Fibroblast of mammary gland (primary cell): ENCODE measurements at regions not wholly inside any gene's neighbourhood (a gene's known extent, or its start where the extent isn't known, plus 50 kb on each side); places are given as distances from the start of the nearest gene placed in this dataset.

Experiments used
- DNase-seq: peaks from one replicate; pipeline ENCODE4 v3.0.0-alpha.2; 2010; ENCODE audit warnings: low read depth
- H3K4me3 ChIP-seq: 2 replicates; pipeline ENCODE4 v1.5.1; 2011; ENCODE audit warnings: low read depth, mild to moderate bottlenecking, low read length, moderate library complexity; ENCODE audit not compliant: control insufficient read depth
- TF ChIP-seq, protein P1 (sequence below): conservative IDR thresholded peaks from 2 replicates; pipeline ENCODE4 v1.5.1; 2011; ENCODE audit warnings: low read depth, low read length, inconsistent platforms; ENCODE audit not compliant: control insufficient read depth, insufficient read depth

DNA sequence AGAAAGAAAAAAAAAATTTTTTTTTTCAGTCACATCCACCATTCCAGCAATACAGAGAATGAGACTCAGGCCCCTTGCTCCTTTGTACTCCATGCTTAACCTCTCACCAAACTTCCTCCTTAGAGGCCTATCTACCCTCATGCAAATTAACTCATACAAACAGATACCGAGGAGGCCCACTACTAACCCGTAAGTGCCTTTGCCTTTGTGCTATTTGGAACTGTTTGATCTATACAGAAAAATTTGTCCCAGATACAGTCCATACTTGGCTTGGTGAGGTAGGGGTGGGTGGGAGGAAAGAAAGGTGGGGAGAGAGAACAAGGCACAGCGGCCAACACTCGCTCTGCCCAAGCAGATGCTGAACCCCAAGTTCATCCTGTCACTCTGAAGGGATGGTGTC, 87.8 kb upstream of the DUSP5 start:
- H3K4me3 ChIP-seq = no peak overlapping the region
- DNase-seq = no peak
- TF ChIP-seq, protein P1, sequence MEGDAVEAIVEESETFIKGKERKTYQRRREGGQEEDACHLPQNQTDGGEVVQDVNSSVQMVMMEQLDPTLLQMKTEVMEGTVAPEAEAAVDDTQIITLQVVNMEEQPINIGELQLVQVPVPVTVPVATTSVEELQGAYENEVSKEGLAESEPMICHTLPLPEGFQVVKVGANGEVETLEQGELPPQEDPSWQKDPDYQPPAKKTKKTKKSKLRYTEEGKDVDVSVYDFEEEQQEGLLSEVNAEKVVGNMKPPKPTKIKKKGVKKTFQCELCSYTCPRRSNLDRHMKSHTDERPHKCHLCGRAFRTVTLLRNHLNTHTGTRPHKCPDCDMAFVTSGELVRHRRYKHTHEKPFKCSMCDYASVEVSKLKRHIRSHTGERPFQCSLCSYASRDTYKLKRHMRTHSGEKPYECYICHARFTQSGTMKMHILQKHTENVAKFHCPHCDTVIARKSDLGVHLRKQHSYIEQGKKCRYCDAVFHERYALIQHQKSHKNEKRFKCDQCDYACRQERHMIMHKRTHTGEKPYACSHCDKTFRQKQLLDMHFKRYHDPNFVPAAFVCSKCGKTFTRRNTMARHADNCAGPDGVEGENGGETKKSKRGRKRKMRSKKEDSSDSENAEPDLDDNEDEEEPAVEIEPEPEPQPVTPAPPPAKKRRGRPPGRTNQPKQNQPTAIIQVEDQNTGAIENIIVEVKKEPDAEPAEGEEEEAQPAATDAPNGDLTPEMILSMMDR = no peak

DNA sequence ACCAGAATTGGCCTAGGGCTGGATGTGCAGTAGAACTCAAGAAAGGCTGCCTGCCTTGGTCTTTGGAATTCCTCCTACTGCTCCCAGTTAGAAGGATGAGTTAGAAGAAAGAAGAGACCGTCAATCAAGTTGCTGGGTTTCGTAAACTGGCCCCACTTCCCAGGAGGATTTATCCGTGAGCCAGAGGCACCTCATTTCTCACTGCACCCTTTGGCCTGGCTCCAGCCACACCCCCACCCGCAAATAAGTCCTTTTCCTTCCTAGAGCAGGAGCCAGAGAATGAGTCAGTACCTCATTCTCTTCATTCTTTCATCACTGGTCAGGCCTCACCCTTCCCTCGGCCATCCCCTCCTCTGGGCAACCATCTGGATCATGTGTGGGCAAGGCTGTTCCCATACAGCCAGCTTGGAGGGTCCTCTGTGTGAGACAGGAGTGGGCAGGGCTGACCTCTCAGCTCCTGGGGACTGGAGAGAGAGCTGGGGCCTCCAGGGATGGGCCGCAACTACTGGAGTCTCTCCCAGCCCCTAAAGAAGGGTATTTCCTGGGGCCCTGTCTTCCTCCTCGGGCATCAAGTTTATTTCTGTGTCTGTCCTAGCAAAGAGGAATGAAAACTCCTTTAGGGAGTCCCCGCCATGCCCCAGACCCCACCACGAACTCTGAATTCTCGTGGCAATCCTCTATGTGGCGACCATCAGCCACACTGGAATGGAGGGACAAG, 87.2 kb upstream of the DUSP5 start:
- H3K4me3 ChIP-seq = no peak overlapping the region
- DNase-seq = peak; percentile 98
- TF ChIP-seq, protein P1 = no peak

DNA sequence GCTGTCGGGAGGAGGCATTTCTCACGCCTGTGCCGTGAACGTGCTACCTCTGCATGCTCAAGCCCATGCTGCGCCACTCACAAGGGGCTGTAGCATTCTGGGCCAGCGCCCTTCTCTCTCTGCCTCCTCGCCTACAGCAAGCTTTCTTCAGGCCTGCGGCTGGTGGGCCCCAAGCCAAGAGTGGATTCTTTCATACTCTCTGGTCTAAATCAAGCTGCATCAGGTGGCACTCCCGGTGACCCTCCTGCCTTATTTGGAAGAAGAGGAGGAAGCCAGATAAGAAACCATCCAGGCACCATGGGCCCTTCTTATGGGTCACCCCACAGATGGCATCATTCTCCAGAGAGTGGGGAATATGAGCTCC, 86.7 kb upstream of the DUSP5 start:
- DNase-seq = peak; percentile 45
- H3K4me3 ChIP-seq = no peak overlapping the region
- TF ChIP-seq, protein P1 = no peak

DNA sequence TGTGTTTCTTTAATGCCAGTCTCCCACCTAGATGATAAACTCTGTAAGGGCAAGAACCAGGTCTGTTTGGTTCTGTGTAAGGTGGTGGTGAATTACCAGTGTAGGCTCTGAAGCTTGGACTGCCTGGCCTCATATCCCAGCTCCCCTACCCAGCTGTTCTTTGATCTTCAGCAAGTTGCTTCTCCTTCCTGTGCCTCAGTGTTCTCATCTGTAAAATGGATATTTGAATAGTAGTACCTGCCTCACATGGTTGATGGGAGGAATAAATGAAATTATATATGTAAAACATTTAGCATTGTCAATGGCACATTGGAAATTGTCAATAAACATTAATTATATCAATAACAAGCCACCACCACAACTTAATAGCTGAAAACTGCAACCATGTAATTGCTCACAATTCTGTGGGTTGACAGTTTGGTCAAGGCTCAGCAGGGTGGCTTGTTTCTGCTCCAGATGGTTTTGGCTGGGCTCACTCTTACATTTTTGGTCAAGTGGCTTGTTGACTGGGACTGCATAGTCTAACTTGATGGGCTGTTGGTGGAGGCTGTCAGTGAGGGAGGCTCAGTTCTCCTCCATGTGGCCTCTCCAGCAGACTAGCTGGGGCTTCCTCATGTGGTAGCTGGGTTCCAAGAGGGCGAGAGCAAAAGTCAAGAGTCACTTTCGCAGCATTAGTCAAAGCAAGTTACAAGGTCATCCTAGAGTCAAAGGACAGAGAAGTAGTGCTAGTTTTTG, 84.5 kb upstream of the DUSP5 start:
- no peak for DNase-seq
- H3K4me3 ChIP-seq = no peak overlapping the region
- TF ChIP-seq, protein P1 = no peak

DNA sequence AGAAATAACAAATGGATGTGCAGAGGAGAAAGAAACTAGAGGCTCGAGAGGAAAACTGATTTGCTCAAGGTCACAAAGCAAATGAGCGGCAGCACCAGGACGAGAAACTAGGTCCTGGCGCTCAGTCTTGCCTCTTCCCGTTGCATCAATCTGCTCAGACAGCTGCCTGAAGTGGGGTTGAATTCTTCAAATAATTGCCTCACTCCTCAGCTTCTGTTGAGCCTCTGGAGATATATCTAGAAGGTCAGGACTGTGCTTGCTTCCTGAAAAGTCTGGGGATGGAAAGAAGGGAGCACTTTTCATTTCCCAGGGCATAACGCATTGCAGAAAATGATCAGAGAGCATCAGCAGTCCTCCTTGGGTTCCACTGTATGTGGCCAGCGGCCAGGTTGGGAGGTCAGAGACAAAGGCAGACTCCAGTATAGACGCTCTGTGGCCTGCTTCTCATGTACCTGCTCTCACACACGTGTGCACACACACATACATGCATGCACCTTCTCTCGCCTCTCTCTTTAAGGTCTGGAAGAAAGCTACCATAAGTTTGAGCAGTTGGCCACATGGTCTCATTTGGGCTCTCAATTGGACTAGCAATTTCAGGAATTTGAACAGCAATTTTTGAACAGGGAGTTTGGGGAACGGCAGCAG, 83.7 kb upstream of the DUSP5 start:
- TF ChIP-seq, protein P1 = no peak
- no peak for DNase-seq
- no peak overlapping the region for H3K4me3 ChIP-seq

DNA sequence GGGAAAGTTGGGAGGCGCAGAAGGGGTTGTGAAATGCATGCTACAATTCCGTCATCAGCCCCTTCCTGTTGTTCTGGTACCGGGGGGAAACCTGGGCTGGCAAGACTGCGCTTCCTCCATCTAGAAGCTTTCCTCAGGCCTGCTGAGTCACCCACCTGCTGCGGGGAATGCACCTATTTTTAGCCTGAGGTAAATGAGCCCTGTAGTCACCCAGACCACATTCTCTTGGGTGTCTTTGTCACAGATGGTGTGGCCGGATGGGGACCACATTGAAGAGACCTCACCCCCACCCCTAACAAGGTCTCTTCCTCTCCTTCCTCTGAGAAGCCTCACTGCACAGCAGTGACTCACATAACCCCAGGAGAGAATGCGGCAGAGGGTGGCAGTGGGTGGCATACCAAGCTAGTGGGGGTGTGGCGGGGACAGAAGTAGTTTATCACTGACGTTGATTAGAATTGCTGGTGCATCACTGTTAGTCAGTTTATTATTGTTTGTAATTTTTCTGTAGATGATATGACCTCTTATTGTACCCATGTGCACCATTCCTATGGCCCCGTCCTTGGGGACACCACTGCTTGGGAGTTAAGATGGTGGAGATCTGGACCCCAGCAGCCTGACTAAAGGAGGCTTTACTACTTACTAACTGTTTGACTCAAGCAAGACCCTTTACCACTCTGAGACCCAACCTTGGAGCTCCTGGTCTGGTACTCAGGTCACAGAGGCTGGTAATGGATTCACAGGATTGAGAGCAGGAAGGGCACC, 83.0 kb upstream of the DUSP5 start:
- DNase-seq = no peak
- TF ChIP-seq, protein P1 = no peak
- H3K4me3 ChIP-seq = no peak overlapping the region
